ENCODE measurements at regions not wholly inside any gene's neighbourhood (a gene's known extent, or its start where the extent isn't known, plus 50 kb on each side); places are given as distances from the start of the nearest gene placed in this dataset.

DNA sequence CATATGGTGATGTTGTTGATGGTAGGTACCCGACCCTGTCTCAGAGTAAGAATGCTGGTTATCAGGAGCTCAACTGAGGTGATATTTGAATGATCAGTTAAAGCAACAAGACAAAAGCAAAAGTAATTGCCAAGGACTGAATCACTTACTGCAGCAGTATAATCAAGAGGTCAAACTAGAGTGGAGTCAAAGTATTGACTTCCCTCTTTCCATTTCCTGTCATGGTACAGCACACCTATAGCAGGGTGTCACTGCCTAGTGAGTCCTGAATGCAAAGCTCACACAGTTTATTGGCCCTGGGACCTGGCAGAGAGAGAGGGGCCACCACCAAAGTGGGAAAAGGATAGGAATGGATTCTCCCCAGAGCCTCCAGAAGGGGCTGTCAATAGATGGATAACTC, 886.1 kb upstream of the SORCS1 start:
- Mint-ChIP-seq H3K4me1 (peaks cover 26% of the 10 kb centered on the region), H3K36me3 (peaks cover 5% of the 10 kb centered on the region), H3K27me3 (ENCODE audit: low read depth) (peaks cover 4% of the 10 kb centered on the region; the same call in 1 of the 2 replicates), H3K27ac (no peak overlapping the region), H3K9me3 (peaks cover 17% of the 10 kb centered on the region), H3K4me3 (no peak overlapping the region)
- CTCF ChIA-PET: no interaction called here
- TF ChIP-seq, protein P1, sequence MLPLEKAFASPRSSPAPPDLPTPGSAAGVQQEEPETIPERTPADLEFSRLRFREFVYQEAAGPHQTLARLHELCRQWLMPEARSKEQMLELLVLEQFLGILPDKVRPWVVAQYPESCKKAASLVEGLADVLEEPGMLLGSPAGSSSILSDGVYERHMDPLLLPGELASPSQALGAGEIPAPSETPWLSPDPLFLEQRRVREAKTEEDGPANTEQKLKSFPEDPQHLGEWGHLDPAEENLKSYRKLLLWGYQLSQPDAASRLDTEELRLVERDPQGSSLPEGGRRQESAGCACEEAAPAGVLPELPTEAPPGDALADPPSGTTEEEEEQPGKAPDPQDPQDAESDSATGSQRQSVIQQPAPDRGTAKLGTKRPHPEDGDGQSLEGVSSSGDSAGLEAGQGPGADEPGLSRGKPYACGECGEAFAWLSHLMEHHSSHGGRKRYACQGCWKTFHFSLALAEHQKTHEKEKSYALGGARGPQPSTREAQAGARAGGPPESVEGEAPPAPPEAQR (CRISPR knock-in tag; IDR thresholded peaks at IDR 0.05): no peak
- TF ChIP-seq TEAD1 (CRISPR knock-in tag; IDR thresholded peaks at IDR 0.05) (no peak), ZNF138 (CRISPR knock-in tag; conservative IDR thresholded peaks at IDR 0.05) (no peak), TCF7 (CRISPR knock-in tag; IDR thresholded peaks at IDR 0.05; ENCODE audit: low read depth) (no peak), CREB1 (CRISPR knock-in tag; IDR thresholded peaks at IDR 0.05) (no peak)
- TF ChIP-seq, protein P2, sequence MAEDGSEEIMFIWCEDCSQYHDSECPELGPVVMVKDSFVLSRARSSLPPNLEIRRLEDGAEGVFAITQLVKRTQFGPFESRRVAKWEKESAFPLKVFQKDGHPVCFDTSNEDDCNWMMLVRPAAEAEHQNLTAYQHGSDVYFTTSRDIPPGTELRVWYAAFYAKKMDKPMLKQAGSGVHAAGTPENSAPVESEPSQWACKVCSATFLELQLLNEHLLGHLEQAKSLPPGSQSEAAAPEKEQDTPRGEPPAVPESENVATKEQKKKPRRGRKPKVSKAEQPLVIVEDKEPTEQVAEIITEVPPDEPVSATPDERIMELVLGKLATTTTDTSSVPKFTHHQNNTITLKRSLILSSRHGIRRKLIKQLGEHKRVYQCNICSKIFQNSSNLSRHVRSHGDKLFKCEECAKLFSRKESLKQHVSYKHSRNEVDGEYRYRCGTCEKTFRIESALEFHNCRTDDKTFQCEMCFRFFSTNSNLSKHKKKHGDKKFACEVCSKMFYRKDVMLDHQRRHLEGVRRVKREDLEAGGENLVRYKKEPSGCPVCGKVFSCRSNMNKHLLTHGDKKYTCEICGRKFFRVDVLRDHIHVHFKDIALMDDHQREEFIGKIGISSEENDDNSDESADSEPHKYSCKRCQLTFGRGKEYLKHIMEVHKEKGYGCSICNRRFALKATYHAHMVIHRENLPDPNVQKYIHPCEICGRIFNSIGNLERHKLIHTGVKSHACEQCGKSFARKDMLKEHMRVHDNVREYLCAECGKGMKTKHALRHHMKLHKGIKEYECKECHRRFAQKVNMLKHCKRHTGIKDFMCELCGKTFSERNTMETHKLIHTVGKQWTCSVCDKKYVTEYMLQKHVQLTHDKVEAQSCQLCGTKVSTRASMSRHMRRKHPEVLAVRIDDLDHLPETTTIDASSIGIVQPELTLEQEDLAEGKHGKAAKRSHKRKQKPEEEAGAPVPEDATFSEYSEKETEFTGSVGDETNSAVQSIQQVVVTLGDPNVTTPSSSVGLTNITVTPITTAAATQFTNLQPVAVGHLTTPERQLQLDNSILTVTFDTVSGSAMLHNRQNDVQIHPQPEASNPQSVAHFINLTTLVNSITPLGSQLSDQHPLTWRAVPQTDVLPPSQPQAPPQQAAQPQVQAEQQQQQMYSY (CRISPR knock-in tag; IDR thresholded peaks at IDR 0.05): no peak
- TF ChIP-seq, protein P3, sequence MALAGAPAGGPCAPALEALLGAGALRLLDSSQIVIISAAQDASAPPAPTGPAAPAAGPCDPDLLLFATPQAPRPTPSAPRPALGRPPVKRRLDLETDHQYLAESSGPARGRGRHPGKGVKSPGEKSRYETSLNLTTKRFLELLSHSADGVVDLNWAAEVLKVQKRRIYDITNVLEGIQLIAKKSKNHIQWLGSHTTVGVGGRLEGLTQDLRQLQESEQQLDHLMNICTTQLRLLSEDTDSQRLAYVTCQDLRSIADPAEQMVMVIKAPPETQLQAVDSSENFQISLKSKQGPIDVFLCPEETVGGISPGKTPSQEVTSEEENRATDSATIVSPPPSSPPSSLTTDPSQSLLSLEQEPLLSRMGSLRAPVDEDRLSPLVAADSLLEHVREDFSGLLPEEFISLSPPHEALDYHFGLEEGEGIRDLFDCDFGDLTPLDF (CRISPR knock-in tag; IDR thresholded peaks at IDR 0.05): no peak
- TF ChIP-seq, protein P4, sequence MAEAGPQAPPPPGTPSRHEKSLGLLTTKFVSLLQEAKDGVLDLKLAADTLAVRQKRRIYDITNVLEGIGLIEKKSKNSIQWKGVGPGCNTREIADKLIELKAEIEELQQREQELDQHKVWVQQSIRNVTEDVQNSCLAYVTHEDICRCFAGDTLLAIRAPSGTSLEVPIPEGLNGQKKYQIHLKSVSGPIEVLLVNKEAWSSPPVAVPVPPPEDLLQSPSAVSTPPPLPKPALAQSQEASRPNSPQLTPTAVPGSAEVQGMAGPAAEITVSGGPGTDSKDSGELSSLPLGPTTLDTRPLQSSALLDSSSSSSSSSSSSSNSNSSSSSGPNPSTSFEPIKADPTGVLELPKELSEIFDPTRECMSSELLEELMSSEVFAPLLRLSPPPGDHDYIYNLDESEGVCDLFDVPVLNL (CRISPR knock-in tag; IDR thresholded peaks at IDR 0.05; ENCODE audit: borderline replicate concordance, low read depth): no peak
- no peak for ATAC-seq
- no peak for DNase-seq (ENCODE audit: low spot score)
- POLR2A ChIA-PET: no interaction called here

DNA sequence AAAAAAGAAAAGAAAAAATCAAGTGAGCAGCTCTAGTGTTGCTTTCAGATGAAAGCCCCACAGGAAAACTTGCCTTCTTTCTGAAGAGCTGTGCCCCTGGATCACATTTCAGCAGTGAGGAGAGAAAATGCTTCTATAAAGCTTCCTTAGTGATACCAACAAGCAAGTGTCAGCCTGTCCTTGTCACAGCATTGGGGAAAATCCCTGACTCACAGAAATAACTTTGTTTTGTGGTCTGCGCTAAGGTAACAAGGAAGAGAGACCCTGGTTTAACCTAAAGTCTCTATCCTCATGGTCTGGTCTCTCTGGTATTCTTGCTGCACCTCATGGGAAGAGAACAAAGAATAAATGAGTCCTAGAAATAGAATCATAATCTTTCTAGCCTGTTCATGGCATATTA, 885.2 kb upstream of the SORCS1 start:
- ChIA-PET POLR2A (no interaction called here), CTCF (interaction anchor here (0.7 kb wide), 1 partner anchor 60 kb away, joined by 3 read pairs; no protein-coding TSS in a partner anchor)
- ATAC-seq (no peak), DNase-seq (ENCODE audit: low spot score) (no peak)
- Mint-ChIP-seq H3K4me1 (peaks cover 26% of the 10 kb centered on the region), H3K27me3 (ENCODE audit: low read depth) (peaks cover 4% of the 10 kb centered on the region; the same call in 1 of the 2 replicates), H3K9me3 (peaks cover 17% of the 10 kb centered on the region), H3K27ac (no peak overlapping the region), H3K36me3 (peaks cover 5% of the 10 kb centered on the region), H3K4me3 (no peak overlapping the region)
- TF ChIP-seq, protein P5, sequence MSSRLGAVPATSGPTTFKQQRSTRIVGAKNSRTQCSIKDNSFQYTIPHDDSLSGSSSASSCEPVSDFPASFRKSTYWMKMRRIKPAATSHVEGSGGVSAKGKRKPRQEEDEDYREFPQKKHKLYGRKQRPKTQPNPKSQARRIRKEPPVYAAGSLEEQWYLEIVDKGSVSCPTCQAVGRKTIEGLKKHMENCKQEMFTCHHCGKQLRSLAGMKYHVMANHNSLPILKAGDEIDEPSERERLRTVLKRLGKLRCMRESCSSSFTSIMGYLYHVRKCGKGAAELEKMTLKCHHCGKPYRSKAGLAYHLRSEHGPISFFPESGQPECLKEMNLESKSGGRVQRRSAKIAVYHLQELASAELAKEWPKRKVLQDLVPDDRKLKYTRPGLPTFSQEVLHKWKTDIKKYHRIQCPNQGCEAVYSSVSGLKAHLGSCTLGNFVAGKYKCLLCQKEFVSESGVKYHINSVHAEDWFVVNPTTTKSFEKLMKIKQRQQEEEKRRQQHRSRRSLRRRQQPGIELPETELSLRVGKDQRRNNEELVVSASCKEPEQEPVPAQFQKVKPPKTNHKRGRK (CRISPR knock-in tag; IDR thresholded peaks at IDR 0.05; ENCODE audit: borderline replicate concordance): no peak
- no peak for TF ChIP-seq GRHL2 (CRISPR knock-in tag; IDR thresholded peaks at IDR 0.05; ENCODE audit: insufficient replicate concordance, severe bottlenecking)
- no peak for TF ChIP-seq NR2C2 (CRISPR knock-in tag; IDR thresholded peaks at IDR 0.05)
- no peak for TF ChIP-seq CBFB (CRISPR knock-in tag; IDR thresholded peaks at IDR 0.05; ENCODE audit: low read depth)
- TF ChIP-seq, protein P6, sequence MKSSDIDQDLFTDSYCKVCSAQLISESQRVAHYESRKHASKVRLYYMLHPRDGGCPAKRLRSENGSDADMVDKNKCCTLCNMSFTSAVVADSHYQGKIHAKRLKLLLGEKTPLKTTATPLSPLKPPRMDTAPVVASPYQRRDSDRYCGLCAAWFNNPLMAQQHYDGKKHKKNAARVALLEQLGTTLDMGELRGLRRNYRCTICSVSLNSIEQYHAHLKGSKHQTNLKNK (CRISPR knock-in tag; IDR thresholded peaks at IDR 0.05): no peak
- TF ChIP-seq TEAD1 (CRISPR knock-in tag; IDR thresholded peaks at IDR 0.05): no peak
- TF ChIP-seq GABPB1 (CRISPR knock-in tag; IDR thresholded peaks at IDR 0.05): no peak
- no peak for TF ChIP-seq ZNF671 (CRISPR knock-in tag; IDR thresholded peaks at IDR 0.05)
- TF ChIP-seq, protein P7, sequence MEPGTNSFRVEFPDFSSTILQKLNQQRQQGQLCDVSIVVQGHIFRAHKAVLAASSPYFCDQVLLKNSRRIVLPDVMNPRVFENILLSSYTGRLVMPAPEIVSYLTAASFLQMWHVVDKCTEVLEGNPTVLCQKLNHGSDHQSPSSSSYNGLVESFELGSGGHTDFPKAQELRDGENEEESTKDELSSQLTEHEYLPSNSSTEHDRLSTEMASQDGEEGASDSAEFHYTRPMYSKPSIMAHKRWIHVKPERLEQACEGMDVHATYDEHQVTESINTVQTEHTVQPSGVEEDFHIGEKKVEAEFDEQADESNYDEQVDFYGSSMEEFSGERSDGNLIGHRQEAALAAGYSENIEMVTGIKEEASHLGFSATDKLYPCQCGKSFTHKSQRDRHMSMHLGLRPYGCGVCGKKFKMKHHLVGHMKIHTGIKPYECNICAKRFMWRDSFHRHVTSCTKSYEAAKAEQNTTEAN (CRISPR knock-in tag; IDR thresholded peaks at IDR 0.05): no peak
- no peak for TF ChIP-seq ATF1 (CRISPR knock-in tag; IDR thresholded peaks at IDR 0.05)
- TF ChIP-seq MXD4 (CRISPR knock-in tag; IDR thresholded peaks at IDR 0.05; ENCODE audit: borderline replicate concordance): no peak
- TF ChIP-seq, protein P4 (CRISPR knock-in tag; IDR thresholded peaks at IDR 0.05; ENCODE audit: borderline replicate concordance, low read depth): no peak

Data from WTC11 (cell line).